K562 (cell line): ENCODE measurements at regions not wholly inside any gene's neighbourhood (a gene's known extent, or its start where the extent isn't known, plus 50 kb on each side); places are given as distances from the start of the nearest gene placed in this dataset.

ENCODE experiments used
- ADNP ChIP-seq: fragments of 200-800 bp; sonication (Bioruptor generic); IDR thresholded peaks from 2 replicates; pipeline ENCODE4 v1.6.1; 2016; ENCODE audit warnings: missing genetic modification characterization, missing compliant biosample characterization
- HOXB6 ChIP-seq: fragments of 250-450 bp; sonication (Bioruptor Pico); IDR thresholded peaks from 2 replicates; pipeline ENCODE4 v1.5.1; 2022; ENCODE audit warnings: mild to moderate bottlenecking, borderline replicate concordance
- NFIC ChIP-seq: fragments of 450-650 bp; IDR thresholded peaks from 2 replicates; pipeline ENCODE4 v1.6.1; 2017; ENCODE audit warnings: mild to moderate bottlenecking, inconsistent platforms
- RBFOX2 ChIP-seq: fragments of 200-400 bp; formaldehyde crosslinking; IDR thresholded peaks from 2 replicates; pipeline ENCODE4 v1.6.1; 2017; ENCODE audit warnings: low read depth, mild to moderate bottlenecking, low read length, moderate library complexity
- SAFB ChIP-seq: fragments of 200-400 bp; formaldehyde crosslinking; IDR thresholded peaks from 2 replicates; pipeline ENCODE4 v1.6.1; 2017; ENCODE audit warnings: low read depth, low read length, borderline replicate concordance
- SIX5 ChIP-seq, 2 experiments: IDR thresholded peaks; 2 replicates each; pipeline ENCODE4 v1.6.1; 2011; ENCODE audit warnings: low read length in 2 of 2, borderline replicate concordance in 1 of 2, low read depth in 1 of 2, mild to moderate bottlenecking in 1 of 2, moderate library complexity in 1 of 2; ENCODE audit not compliant: insufficient read depth in 1 of 2
- ZNF146 ChIP-seq: IDR thresholded peaks from one replicate; pipeline ENCODE4 v1.6.1; 2018; ENCODE audit warnings: missing compliant biosample characterization; ENCODE audit not compliant: unreplicated experiment
- ZNF57 ChIP-seq: fragments of 450-650 bp; formaldehyde crosslinking; IDR thresholded peaks from 2 replicates; pipeline ENCODE4 v1.4.0; 2020; ENCODE audit warnings: mild to moderate bottlenecking, moderate library complexity
- TF ChIP-seq, protein P1 (sequence below): fragments of 150-350 bp; conservative IDR thresholded peaks from 2 replicates; pipeline ENCODE4 v1.6.1; 2014; ENCODE audit warnings: low read length
- TF ChIP-seq, protein P2 (sequence below): sonication (generic); formaldehyde crosslinking; IDR thresholded peaks from 2 replicates; pipeline ENCODE4 v1.9.0; 2022; ENCODE audit warnings: mild to moderate bottlenecking, missing genetic modification reagents
- TF ChIP-seq, protein P3 (sequence below): sonication (generic); formaldehyde crosslinking; IDR thresholded peaks from 2 replicates; pipeline ENCODE4 v1.8.1; 2023; ENCODE audit warnings: mild to moderate bottlenecking, missing genetic modification reagents, moderate library complexity
- TF ChIP-seq, protein P4 (sequence below): fragments of 200-600 bp; sonication (generic); IDR thresholded peaks from one replicate; pipeline ENCODE4 v1.6.1; 2012; ENCODE audit warnings: mild to moderate bottlenecking, low read depth, low read length, inconsistent platforms

DNA sequence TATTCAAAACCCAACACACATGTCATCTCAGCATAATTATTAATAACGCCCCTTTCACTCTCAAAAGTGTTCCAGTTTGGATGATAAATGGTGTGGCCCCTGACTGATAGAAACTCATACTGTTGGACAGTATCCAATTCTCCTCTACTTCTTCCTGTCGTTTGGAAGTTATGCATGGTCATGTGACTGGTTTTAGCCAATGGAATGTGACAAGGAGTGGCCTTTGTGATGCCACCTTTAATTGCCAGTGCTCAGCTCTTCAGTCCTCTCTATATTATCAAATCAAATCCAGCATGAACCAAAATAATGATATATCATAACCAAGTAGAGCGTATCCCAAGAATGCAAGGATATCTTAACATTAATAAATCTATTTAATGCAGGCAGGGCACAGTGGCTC is 117.8 kb upstream of the SPIN1 start (continued):
- TF ChIP-seq, protein P1, sequence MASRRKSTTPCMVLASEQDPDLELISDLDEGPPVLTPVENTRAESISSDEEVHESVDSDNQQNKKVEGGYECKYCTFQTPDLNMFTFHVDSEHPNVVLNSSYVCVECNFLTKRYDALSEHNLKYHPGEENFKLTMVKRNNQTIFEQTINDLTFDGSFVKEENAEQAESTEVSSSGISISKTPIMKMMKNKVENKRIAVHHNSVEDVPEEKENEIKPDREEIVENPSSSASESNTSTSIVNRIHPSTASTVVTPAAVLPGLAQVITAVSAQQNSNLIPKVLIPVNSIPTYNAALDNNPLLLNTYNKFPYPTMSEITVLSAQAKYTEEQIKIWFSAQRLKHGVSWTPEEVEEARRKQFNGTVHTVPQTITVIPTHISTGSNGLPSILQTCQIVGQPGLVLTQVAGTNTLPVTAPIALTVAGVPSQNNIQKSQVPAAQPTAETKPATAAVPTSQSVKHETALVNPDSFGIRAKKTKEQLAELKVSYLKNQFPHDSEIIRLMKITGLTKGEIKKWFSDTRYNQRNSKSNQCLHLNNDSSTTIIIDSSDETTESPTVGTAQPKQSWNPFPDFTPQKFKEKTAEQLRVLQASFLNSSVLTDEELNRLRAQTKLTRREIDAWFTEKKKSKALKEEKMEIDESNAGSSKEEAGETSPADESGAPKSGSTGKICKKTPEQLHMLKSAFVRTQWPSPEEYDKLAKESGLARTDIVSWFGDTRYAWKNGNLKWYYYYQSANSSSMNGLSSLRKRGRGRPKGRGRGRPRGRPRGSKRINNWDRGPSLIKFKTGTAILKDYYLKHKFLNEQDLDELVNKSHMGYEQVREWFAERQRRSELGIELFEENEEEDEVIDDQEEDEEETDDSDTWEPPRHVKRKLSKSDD, result no peak
- TF ChIP-seq SAFB, result no peak
- no peak for TF ChIP-seq ZNF146 (CRISPR knock-in tag)
- TF ChIP-seq NFIC, result peak; percentile 15; the same call in 1 of the 2 replicates
- TF ChIP-seq ADNP (tag), result no peak
- TF ChIP-seq, protein P2, sequence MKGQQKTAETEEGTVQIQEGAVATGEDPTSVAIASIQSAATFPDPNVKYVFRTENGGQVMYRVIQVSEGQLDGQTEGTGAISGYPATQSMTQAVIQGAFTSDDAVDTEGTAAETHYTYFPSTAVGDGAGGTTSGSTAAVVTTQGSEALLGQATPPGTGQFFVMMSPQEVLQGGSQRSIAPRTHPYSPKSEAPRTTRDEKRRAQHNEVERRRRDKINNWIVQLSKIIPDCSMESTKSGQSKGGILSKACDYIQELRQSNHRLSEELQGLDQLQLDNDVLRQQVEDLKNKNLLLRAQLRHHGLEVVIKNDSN (CRISPR knock-in tag), result peak; percentile 48; the same call in 1 of the 2 replicates
- TF ChIP-seq HOXB6, result no peak
- no peak for TF ChIP-seq SIX5 (IDR thresholded peaks at IDR 0.05; ENCODE audit: borderline replicate concordance in 1 of 2, insufficient read depth in 1 of 2, low read depth in 1 of 2, low read length in 2 of 2)
- TF ChIP-seq, protein P3, sequence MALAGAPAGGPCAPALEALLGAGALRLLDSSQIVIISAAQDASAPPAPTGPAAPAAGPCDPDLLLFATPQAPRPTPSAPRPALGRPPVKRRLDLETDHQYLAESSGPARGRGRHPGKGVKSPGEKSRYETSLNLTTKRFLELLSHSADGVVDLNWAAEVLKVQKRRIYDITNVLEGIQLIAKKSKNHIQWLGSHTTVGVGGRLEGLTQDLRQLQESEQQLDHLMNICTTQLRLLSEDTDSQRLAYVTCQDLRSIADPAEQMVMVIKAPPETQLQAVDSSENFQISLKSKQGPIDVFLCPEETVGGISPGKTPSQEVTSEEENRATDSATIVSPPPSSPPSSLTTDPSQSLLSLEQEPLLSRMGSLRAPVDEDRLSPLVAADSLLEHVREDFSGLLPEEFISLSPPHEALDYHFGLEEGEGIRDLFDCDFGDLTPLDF (CRISPR knock-in tag), result no peak
- TF ChIP-seq, protein P4, sequence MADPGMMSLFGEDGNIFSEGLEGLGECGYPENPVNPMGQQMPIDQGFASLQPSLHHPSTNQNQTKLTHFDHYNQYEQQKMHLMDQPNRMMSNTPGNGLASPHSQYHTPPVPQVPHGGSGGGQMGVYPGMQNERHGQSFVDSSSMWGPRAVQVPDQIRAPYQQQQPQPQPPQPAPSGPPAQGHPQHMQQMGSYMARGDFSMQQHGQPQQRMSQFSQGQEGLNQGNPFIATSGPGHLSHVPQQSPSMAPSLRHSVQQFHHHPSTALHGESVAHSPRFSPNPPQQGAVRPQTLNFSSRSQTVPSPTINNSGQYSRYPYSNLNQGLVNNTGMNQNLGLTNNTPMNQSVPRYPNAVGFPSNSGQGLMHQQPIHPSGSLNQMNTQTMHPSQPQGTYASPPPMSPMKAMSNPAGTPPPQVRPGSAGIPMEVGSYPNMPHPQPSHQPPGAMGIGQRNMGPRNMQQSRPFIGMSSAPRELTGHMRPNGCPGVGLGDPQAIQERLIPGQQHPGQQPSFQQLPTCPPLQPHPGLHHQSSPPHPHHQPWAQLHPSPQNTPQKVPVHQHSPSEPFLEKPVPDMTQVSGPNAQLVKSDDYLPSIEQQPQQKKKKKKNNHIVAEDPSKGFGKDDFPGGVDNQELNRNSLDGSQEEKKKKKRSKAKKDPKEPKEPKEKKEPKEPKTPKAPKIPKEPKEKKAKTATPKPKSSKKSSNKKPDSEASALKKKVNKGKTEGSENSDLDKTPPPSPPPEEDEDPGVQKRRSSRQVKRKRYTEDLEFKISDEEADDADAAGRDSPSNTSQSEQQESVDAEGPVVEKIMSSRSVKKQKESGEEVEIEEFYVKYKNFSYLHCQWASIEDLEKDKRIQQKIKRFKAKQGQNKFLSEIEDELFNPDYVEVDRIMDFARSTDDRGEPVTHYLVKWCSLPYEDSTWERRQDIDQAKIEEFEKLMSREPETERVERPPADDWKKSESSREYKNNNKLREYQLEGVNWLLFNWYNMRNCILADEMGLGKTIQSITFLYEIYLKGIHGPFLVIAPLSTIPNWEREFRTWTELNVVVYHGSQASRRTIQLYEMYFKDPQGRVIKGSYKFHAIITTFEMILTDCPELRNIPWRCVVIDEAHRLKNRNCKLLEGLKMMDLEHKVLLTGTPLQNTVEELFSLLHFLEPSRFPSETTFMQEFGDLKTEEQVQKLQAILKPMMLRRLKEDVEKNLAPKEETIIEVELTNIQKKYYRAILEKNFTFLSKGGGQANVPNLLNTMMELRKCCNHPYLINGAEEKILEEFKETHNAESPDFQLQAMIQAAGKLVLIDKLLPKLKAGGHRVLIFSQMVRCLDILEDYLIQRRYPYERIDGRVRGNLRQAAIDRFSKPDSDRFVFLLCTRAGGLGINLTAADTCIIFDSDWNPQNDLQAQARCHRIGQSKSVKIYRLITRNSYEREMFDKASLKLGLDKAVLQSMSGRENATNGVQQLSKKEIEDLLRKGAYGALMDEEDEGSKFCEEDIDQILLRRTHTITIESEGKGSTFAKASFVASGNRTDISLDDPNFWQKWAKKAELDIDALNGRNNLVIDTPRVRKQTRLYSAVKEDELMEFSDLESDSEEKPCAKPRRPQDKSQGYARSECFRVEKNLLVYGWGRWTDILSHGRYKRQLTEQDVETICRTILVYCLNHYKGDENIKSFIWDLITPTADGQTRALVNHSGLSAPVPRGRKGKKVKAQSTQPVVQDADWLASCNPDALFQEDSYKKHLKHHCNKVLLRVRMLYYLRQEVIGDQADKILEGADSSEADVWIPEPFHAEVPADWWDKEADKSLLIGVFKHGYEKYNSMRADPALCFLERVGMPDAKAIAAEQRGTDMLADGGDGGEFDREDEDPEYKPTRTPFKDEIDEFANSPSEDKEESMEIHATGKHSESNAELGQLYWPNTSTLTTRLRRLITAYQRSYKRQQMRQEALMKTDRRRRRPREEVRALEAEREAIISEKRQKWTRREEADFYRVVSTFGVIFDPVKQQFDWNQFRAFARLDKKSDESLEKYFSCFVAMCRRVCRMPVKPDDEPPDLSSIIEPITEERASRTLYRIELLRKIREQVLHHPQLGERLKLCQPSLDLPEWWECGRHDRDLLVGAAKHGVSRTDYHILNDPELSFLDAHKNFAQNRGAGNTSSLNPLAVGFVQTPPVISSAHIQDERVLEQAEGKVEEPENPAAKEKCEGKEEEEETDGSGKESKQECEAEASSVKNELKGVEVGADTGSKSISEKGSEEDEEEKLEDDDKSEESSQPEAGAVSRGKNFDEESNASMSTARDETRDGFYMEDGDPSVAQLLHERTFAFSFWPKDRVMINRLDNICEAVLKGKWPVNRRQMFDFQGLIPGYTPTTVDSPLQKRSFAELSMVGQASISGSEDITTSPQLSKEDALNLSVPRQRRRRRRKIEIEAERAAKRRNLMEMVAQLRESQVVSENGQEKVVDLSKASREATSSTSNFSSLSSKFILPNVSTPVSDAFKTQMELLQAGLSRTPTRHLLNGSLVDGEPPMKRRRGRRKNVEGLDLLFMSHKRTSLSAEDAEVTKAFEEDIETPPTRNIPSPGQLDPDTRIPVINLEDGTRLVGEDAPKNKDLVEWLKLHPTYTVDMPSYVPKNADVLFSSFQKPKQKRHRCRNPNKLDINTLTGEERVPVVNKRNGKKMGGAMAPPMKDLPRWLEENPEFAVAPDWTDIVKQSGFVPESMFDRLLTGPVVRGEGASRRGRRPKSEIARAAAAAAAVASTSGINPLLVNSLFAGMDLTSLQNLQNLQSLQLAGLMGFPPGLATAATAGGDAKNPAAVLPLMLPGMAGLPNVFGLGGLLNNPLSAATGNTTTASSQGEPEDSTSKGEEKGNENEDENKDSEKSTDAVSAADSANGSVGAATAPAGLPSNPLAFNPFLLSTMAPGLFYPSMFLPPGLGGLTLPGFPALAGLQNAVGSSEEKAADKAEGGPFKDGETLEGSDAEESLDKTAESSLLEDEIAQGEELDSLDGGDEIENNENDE, result no peak
- TF ChIP-seq RBFOX2, result no peak
- TF ChIP-seq ZNF57 (CRISPR knock-in tag), result no peak
